Activated CD8-positive, alpha-beta memory T cell treated with anti-CD3 and anti-CD28 coated beads, Interleukin-2, amount 10 ng/mL, durations not matched to agents 7 days and 5 days (primary cell): ENCODE measurements at regions not wholly inside any gene's neighbourhood (a gene's known extent, or its start where the extent isn't known, plus 50 kb on each side); places are given as distances from the start of the nearest gene placed in this dataset.
"Not testable (repeated sequence)": the region's sequence is repeated elsewhere in the genome, so short reads cannot be mapped to it uniquely, and the experiment has no call there.

Source experiments
- ATAC-seq: fragments of 150-1000 bp; cut with Tn5 transposase; one replicate; pipeline ENCODE4 v1.10.0; 2021; ENCODE audit warnings: moderate library complexity
- CTCF ChIA-PET: fragments of 350-600 bp; sonication (Branson Sonifier 250); formaldehyde crosslinking; loops from one replicate; lab custom pipeline; 2021; ENCODE audit warnings: antibody characterized with exemption; lab: Charles Lee
- DNase-seq: peaks from one replicate; pipeline ENCODE4 v3.0.0-alpha.2; 2020
- H3K27ac Mint-ChIP-seq: one replicate; pipeline ENCODE4 v1.8.0; 2021; ENCODE audit warnings: mild to moderate bottlenecking, mixed read lengths
- H3K27me3 Mint-ChIP-seq: one replicate; pipeline ENCODE4 v1.8.0; 2021; ENCODE audit warnings: mixed read lengths
- H3K36me3 Mint-ChIP-seq: one replicate; pipeline ENCODE4 v1.8.0; 2021; ENCODE audit warnings: mild to moderate bottlenecking, mixed read lengths
- H3K4me1 Mint-ChIP-seq: one replicate; pipeline ENCODE4 v1.8.0; 2021; ENCODE audit warnings: mixed read lengths
- H3K4me3 Mint-ChIP-seq: one replicate; pipeline ENCODE4 v1.8.0; 2021; ENCODE audit warnings: mild to moderate bottlenecking, moderate library complexity, mixed read lengths
- H3K9me3 Mint-ChIP-seq: one replicate; pipeline ENCODE4 v1.8.0; 2022; ENCODE audit warnings: low read depth, mixed read lengths

DNA sequence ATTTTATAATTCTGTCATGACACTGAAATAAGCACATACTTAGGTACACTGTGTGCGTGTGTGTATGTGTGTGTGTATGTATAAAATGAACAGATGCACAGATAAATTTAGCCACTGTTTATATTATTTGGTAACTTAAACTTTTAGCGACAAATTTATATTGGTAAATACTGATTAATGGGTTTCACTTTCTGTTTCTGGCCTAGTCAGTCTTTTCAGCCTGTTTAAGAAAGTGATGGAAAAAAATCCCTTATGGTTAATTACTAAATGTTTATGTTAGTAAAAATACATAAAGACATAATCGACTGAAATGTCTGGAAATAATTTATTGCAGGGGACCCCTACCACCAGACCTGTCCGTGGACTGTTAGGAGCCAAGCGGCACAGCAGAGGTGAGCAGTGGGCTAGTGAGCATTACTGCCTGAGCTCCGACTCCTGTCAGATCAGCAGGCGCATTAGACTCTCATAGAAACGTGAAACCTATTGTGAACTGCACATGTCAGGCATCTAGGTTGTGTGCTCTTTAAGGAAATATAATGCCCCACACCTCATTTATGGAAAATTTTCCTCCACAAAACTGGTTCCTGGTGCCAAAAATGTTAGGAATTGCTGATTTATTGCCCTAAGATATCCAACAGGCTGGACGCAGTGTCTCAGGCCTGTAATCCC, 717.4 kb downstream of the SI start:
- Mint-ChIP-seq H3K4me1 (no peaks in the 10 kb centered on the region), H3K9me3 (peaks cover 4% of the 10 kb centered on the region), H3K27me3 (no peaks in the 10 kb centered on the region), H3K36me3 (no peaks in the 10 kb centered on the region), H3K4me3 (no peak overlapping the region), H3K27ac (no peak overlapping the region)
- DNase-seq (no peak), ATAC-seq (no peak)
- CTCF ChIA-PET, result no interaction called here

DNA sequence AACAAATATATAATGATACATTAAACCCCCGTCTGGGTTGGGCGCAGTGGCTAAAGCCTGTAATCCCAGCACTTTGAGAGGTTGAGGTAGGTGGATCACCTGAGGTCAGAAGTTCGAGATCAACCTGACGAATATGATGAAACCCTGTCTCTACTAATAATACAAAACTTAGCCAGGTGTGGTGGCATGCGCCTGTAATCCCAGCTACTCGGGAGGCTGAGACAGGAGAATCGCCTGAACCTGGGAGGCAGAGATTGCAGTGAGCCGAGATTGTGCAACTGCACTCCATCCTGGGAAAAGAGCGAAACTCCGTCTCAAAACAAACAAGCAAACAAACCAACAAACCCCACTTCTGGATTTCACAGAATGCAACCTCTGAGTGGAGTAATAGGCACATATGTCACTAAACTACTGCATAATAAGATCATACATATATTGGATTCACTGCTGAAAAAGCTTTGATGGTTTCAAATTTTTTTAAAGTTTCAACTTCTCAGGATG, 718.2 kb downstream of the SI start:
- Mint-ChIP-seq H3K36me3 (no peaks in the 10 kb centered on the region), H3K27ac (no peak overlapping the region), H3K4me3 (no peak overlapping the region), H3K27me3 (no peaks in the 10 kb centered on the region), H3K9me3 (peaks cover 4% of the 10 kb centered on the region), H3K4me1 (no peaks in the 10 kb centered on the region)
- DNase-seq (no peak), ATAC-seq (no peak)
- CTCF ChIA-PET, result no interaction called here

DNA sequence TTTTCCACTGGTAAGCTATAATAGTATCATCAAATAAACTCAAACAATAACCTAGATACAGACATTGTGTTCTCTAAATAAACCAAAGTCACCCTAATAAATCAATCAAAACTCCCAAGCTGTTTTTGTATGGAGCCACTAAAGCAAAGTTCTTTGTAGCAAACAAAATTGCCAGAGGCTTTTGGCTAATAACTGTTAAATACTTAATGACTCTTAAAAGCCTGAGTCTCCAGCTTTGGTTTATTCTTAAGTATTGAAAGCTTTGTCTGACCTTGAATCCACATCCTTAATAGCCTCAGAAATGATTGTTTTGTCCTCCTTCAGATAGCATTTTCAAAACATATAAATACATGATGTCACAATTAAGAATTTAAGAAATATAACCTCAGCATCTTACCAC, 725.3 kb downstream of the SI start:
- H3K27ac Mint-ChIP-seq, result no peak overlapping the region
- H3K27me3 Mint-ChIP-seq, result no peaks in the 10 kb centered on the region
- H3K36me3 Mint-ChIP-seq, result no peaks in the 10 kb centered on the region
- CTCF ChIA-PET, result no interaction called here
- ATAC-seq (no peak), DNase-seq (no peak)
- H3K4me3 Mint-ChIP-seq, result no peak overlapping the region
- H3K4me1 Mint-ChIP-seq, result no peaks in the 10 kb centered on the region
- no peaks in the 10 kb centered on the region for H3K9me3 Mint-ChIP-seq

DNA sequence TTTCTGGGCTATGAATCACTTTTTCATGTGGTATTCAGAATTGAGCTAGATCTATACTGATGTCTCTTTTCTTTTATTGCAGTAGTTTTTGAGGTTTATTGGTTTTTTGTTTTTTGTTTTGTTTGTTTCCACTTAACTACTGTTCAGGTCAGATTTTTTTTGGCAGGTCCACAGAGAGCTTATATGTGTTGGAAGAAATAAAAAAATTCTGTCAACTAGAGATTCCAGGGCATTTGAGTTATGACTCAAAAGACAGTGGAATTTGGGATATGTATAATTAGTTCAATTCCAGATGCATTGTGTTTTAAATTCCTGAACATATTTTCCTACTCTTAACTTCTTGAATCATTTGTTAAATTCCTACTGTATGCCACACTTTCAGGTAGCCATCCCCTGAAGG, 727.2 kb downstream of the SI start:
- Mint-ChIP-seq H3K27me3 (no peaks in the 10 kb centered on the region), H3K9me3 (peaks cover 4% of the 10 kb centered on the region), H3K36me3 (no peaks in the 10 kb centered on the region), H3K4me3 (no peak overlapping the region), H3K4me1 (no peaks in the 10 kb centered on the region), H3K27ac (no peak overlapping the region)
- ATAC-seq (no peak), DNase-seq (no peak)
- CTCF ChIA-PET, result no interaction called here

DNA sequence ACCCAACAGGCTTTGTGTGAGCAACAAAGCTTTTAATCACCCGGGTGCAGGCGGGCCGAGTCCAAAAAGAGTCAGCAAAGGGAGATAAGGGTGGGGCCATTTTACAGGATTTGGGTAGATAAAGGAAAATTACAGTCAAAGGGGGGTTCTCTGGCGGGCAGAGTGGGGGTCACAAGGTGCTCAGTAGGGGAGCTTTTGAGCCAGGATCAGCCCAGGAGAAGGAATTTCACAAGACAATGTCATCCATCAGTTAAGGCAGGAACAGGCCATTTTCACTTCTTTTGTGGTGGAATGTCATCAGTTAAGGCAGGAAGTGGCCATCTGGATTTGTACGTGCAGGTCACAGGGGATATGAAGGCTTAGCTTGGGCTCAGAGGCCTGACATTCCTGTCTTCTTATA, 736.1 kb downstream of the SI start:
- ATAC-seq, H3K4me3 Mint-ChIP-seq, H3K27me3 Mint-ChIP-seq, H3K36me3 Mint-ChIP-seq, DNase-seq, H3K4me1 Mint-ChIP-seq, CTCF ChIA-PET, H3K9me3 Mint-ChIP-seq, H3K27ac Mint-ChIP-seq: not testable (repeated sequence)

DNA sequence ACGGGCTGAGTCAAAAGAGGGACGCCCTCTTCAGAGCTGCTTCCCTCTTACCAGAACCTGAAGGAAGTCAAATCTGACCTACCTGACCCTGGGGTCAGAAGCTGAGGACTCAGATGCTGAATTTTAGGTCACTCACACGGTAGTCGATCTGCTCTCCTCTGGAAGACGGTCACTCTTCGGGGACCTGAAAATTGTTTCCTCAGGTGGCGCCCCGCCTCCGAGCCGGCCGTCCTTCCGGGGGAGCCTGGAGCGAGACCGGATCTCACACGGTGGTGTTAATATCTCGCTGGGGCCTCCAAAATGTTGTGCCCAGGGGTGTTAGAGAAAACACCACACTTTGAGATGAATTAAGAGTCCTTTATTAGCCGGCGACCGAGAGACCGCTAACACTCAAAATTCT, 737.2 kb downstream of the SI start:
- no peak overlapping the region for H3K4me3 Mint-ChIP-seq
- ATAC-seq, result no peak
- DNase-seq, result no peak
- no peak overlapping the region for H3K27ac Mint-ChIP-seq
- no peaks in the 10 kb centered on the region for H3K36me3 Mint-ChIP-seq
- no peaks in the 10 kb centered on the region for H3K27me3 Mint-ChIP-seq
- no peaks in the 10 kb centered on the region for H3K4me1 Mint-ChIP-seq
- CTCF ChIA-PET, result no interaction called here
- H3K9me3 Mint-ChIP-seq, result peaks cover 6% of the 10 kb centered on the region

DNA sequence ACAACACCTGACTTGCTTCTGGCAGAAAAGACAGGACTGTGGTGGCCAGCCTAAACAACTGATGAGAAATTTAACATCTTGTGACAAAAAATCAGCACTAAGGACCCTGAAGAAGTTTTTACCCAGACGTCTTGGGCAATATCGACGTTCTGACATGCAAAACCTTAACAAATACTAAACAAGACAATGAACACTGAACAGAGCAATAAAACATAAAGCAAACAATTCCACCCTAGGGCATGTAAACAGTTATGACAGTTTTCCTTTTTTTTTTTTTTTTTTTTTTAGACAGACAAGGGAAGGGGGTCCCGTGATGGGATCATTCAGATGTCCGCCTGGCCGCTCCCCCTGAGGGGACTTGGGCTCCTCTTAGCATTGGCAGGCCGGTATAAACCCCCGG, 738.0 kb downstream of the SI start:
- no peak for ATAC-seq
- no peak overlapping the region for H3K27ac Mint-ChIP-seq

DNA sequence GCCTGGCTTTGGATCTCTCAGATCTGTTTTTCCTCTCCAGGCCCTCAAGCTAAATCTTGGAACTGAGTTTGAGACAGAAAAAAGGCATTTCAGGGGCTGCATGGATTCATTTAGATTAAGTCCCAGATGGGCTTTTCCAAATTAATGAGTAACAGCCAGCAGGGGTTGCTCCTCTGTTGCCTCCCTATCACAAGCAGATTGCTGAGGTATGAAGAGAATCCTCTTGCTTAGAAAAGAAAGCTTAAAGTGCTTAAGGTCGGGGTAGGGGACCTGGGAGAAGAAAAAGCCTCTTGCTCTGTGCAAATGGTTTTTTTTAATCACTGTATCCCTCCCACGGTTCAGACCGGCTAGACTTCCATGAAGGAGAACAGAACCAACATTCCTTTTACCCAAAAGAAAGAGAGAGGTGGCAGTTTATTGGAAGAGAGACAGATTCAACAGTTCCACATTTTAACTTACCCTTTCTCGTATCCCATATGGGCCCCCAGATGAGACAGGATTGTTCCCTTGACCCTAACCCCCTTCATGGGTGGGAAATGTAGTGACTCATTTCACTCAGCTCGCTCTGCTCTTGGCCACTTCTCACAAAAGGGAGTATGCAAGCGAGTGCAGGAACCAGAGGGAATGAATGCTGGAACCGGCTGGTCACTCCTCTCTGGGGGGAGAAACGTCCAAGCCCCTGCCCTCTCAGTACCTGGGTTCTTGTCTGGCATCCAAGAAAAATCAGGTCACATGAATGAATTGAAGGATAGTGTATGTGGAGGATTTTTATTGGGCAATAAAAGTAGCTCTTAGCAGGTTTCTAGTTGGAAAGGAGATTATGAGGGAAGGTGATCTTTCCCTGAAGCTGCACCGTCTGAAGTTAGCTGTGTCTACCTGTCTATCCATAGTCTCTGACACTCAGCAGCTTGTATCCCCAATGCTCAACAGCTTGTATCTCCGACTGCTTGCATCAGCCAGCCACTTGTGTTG, 745.2 kb downstream of the SI start:
- ATAC-seq (no peak), DNase-seq (no peak)
- Mint-ChIP-seq H3K27ac (no peak overlapping the region), H3K4me1 (no peaks in the 10 kb centered on the region), H3K27me3 (no peaks in the 10 kb centered on the region), H3K9me3 (peaks cover 7% of the 10 kb centered on the region), H3K4me3 (no peak overlapping the region), H3K36me3 (no peaks in the 10 kb centered on the region)
- CTCF ChIA-PET, result no interaction called here

More for the DNA sequence above, 738.0 kb downstream of the SI start:
- no peak for DNase-seq
- Mint-ChIP-seq H3K9me3 (peaks cover 9% of the 10 kb centered on the region), H3K4me3 (no peak overlapping the region), H3K27me3 (no peaks in the 10 kb centered on the region), H3K36me3 (no peaks in the 10 kb centered on the region), H3K4me1 (no peaks in the 10 kb centered on the region)
- CTCF ChIA-PET, result no interaction called here

DNA sequence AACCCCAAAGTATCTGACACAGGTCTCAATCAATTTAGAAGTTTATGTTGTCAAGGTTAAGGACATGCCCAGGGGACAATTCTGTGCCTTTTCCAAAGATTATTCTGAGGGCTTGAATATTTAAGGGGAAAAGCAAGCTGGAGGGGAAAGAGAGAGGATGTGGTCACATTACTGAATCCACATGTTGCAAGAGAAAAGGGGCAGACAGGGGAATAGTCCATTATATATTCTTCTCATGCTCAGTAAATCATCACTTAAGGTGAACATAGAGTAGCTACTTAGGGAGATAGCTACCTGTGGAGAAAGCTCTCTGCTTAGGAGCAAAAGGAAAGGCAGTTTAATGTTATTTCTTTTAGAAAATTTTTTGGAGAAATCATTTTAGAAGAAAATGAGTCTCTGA, 751.6 kb downstream of the SI start:
- H3K27me3 Mint-ChIP-seq, result no peaks in the 10 kb centered on the region
- H3K4me1 Mint-ChIP-seq, result no peaks in the 10 kb centered on the region
- no peak for DNase-seq
- ATAC-seq, result no peak
- peaks cover 3% of the 10 kb centered on the region for H3K9me3 Mint-ChIP-seq
- H3K4me3 Mint-ChIP-seq, result no peak overlapping the region
- H3K36me3 Mint-ChIP-seq, result no peaks in the 10 kb centered on the region
- H3K27ac Mint-ChIP-seq, result no peak overlapping the region
- CTCF ChIA-PET, result no interaction called here

DNA sequence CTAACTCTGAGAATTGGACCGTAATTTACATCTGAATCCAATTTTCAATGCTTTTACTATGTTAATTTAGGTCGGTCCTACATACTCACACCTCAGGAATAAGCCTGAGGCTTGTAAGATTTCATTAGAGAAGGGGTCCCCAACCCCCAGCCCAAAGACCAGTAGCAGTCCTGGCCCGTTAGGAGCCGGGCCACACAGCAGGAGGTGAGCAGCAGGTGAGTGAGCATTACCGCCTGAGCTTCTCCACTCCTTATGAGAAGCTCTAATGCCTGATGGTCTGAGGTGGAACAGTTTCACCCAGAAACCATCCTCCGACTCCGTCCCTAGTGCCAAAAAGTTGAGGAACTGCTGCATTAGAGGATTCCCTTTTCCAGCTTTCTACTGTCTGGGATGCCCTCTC, 757.3 kb downstream of the SI start:
- no peak for DNase-seq
- Mint-ChIP-seq H3K4me1 (no peaks in the 10 kb centered on the region), H3K27me3 (no peaks in the 10 kb centered on the region), H3K36me3 (no peaks in the 10 kb centered on the region), H3K9me3 (no peaks in the 10 kb centered on the region), H3K4me3 (no peak overlapping the region), H3K27ac (no peak overlapping the region)
- no peak for ATAC-seq
- CTCF ChIA-PET, result no interaction called here

DNA sequence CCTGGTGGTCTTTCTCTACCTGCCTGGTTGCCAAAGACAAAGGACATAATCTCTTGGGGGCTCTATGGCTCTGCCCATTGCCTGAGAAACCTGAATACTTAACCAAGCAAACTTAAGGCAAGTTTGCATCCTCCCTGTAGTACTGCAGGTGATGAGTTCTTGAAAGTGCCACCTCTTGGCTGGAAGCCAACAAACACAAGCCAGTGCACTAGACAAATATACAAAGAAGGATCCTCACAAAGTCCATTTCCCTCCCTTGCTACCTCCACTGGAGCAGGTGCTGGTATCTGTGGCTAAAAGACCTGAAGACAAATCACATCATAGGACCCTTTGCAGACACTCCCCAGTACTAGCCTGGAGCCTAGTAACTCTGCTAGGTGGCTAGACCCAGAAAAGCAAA, 772.3 kb downstream of the SI start:
- CTCF ChIA-PET, result interaction anchor here (0.7 kb wide), 1 partner anchor 18 kb away, joined by 3 read pairs; no protein-coding TSS in a partner anchor
- Mint-ChIP-seq H3K36me3 (no peaks in the 10 kb centered on the region), H3K27ac (no peak overlapping the region), H3K9me3 (peaks cover 1% of the 10 kb centered on the region), H3K4me1 (no peaks in the 10 kb centered on the region), H3K4me3 (no peak overlapping the region), H3K27me3 (no peaks in the 10 kb centered on the region)
- DNase-seq (no peak), ATAC-seq (no peak)

DNA sequence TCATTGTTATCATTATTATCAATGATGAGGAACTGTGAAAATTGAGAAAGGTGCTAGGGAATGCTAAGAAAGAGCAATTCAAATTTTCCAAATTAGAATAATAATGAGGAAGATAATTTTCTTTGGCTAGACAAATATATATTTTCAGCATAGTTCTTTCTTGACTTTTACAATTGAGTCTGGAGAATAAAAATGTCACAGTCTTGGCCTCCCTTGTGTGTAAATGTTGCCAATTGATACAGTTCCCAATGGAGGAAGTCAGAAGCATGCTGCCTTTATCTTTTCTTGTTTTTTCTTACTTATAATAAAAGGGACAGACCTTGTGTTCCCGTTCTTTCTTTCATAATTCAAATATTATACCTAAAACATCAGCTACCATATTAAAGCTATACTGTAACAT, 774.4 kb downstream of the SI start:
- Mint-ChIP-seq H3K4me3 (no peak overlapping the region), H3K4me1 (no peaks in the 10 kb centered on the region), H3K36me3 (no peaks in the 10 kb centered on the region), H3K9me3 (no peaks in the 10 kb centered on the region), H3K27me3 (no peaks in the 10 kb centered on the region), H3K27ac (no peak overlapping the region)
- CTCF ChIA-PET, result no interaction called here
- DNase-seq, result no peak
- ATAC-seq, result no peak

DNA sequence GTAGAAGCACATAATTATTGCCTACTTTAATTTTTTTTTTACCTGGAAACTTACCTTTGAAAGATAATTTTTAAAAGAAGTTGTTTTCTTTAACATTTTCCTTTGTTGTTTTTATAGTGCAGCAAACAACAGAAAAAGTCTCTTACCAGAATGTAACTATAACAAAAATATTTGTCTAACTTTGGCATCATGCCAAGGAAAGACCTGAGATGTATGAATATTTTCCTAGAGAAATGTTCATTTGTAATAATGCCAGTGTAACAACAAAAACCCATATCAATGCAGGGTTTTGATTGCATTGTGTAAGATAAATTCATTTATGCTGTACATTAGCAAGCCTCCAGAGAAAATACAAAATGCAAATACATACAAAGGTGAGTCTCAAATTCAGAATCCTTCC, 775.7 kb downstream of the SI start:
- Mint-ChIP-seq H3K4me1 (no peaks in the 10 kb centered on the region), H3K36me3 (no peaks in the 10 kb centered on the region), H3K27ac (no peak overlapping the region), H3K27me3 (no peaks in the 10 kb centered on the region), H3K4me3 (no peak overlapping the region), H3K9me3 (no peaks in the 10 kb centered on the region)
- no peak for DNase-seq
- CTCF ChIA-PET, result no interaction called here
- no peak for ATAC-seq

DNA sequence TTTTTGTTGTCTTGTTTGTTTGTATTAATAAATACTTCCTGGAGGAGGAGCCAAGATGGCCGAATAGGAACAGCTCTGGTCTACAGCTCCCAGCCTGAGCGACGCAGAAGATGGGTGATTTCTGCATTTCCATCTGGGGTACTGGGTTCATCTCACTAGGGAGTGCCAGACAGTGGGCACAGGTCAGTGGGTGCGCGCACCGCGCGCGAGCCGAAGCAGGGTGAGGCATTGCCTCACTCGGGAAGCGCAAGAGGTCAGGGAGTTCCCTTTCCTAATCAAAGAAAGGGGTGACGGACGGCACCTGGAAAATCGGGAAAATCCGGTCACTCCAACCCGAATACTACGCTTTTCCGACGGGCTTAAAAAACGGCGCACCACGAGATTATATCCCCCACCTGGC, 786.8 kb downstream of the SI start:
- H3K9me3 Mint-ChIP-seq, H3K27ac Mint-ChIP-seq, H3K4me3 Mint-ChIP-seq, H3K27me3 Mint-ChIP-seq, ATAC-seq, DNase-seq, CTCF ChIA-PET, H3K36me3 Mint-ChIP-seq, H3K4me1 Mint-ChIP-seq: not testable (repeated sequence)
